ENCODE measurements at regions not wholly inside any gene's neighbourhood (a gene's known extent, or its start where the extent isn't known, plus 50 kb on each side); places are given as distances from the start of the nearest gene placed in this dataset.

- TF ChIP-seq CTCF (IDR thresholded peaks at IDR 0.05; ENCODE audit: low read depth, low read length) (no peak), EZH2phosphoT487 (IDR thresholded peaks at IDR 0.05; ENCODE audit: low read depth) (no peak)
Observed at GRCh38 chr2:10210336-10210735, 87.8 kb downstream of the RRM2 start.

Data from OCI-LY3 (cell line).